Neural cell (in vitro differentiated cells): ENCODE measurements at regions not wholly inside any gene's neighbourhood (a gene's known extent, or its start where the extent isn't known, plus 50 kb on each side); places are given as distances from the start of the nearest gene placed in this dataset.

Experiments used
- H2AFZ ChIP-seq: fragments of 200-600, 300-800 bp; sonication (generic), shearing (Covaris generic); 2 replicates; pipeline ENCODE4 v1.6.0; 2014; ENCODE audit warnings: low read depth, mild to moderate bottlenecking, antibody characterized with exemption, low read length, moderate library complexity
- H3F3A ChIP-seq: fragments of 200-600 bp; shearing (Covaris generic); 2 replicates; pipeline ENCODE4 v1.6.1; 2016; ENCODE audit warnings: mild to moderate bottlenecking, moderate library complexity, mixed read lengths, antibody characterized with exemption, low read length; ENCODE audit not compliant: insufficient read depth, poor library complexity, severe bottlenecking
- H3K27ac ChIP-seq: fragments of 200-600, 300-800 bp; sonication (generic), shearing (Covaris generic); 2 replicates; pipeline ENCODE4 v1.5.1; 2014; ENCODE audit warnings: mild to moderate bottlenecking, low read length, moderate library complexity
- H3K27me3 ChIP-seq: fragments of 300-800, 200-600 bp; sonication (generic), shearing (Covaris generic); 2 replicates; pipeline ENCODE4 v1.6.0; 2014; ENCODE audit warnings: mild to moderate bottlenecking, low read depth, low read length, moderate library complexity; ENCODE audit not compliant: insufficient read depth
- H3K36me3 ChIP-seq: fragments of 300-800, 200-600 bp; sonication (generic), shearing (Covaris generic); 2 replicates; pipeline ENCODE4 v1.5.1; 2014; ENCODE audit warnings: mild to moderate bottlenecking, antibody characterized with exemption, low read length, moderate library complexity; ENCODE audit not compliant: insufficient read depth
- H3K4me2 ChIP-seq: fragments of 300-800, 200-600 bp; sonication (generic), shearing (Covaris generic); 2 replicates; pipeline ENCODE4 v1.6.0; 2014; ENCODE audit warnings: mild to moderate bottlenecking, low read length
- H3K4me3 ChIP-seq: fragments of 300-800, 200-600 bp; sonication (generic), shearing (Covaris generic); 2 replicates; pipeline ENCODE4 v1.5.1; 2014; ENCODE audit warnings: mild to moderate bottlenecking, low read length, moderate library complexity
- H3K79me2 ChIP-seq: fragments of 200-600 bp; shearing (Covaris generic); replicated peaks from 2 replicates; pipeline ENCODE4 v1.6.0; 2014; ENCODE audit warnings: mild to moderate bottlenecking, low read length, moderate library complexity; ENCODE audit not compliant: insufficient read depth
- H3K9ac ChIP-seq: fragments of 300-800, 200-600 bp; sonication (generic), shearing (Covaris generic); 2 replicates; pipeline ENCODE4 v1.6.1; 2016; ENCODE audit warnings: mild to moderate bottlenecking, low read length, mixed read lengths
- H3K9me2 ChIP-seq: fragments of 200-600 bp; shearing (Covaris generic); 2 replicates; pipeline ENCODE4 v1.6.1; 2016; ENCODE audit warnings: mild to moderate bottlenecking, low read length, mixed read lengths; ENCODE audit not compliant: insufficient read depth
- H3K9me3 ChIP-seq: fragments of 200-600, 300-800 bp; sonication (generic), shearing (Covaris generic); 2 replicates; pipeline ENCODE4 v1.6.1; 2016; ENCODE audit warnings: mild to moderate bottlenecking, mixed run types, low read length, moderate library complexity, mixed read lengths
- H4K20me1 ChIP-seq: fragments of 200-600 bp; shearing (Covaris generic); 2 replicates; pipeline ENCODE4 v1.6.1; 2016; ENCODE audit warnings: mild to moderate bottlenecking, mixed run types; ENCODE audit not compliant: insufficient read depth
- CTCF ChIP-seq: fragments of 450-650 bp; IDR thresholded peaks from 2 replicates; pipeline ENCODE4 v1.5.1; 2014; ENCODE audit warnings: antibody characterized with exemption, mild to moderate bottlenecking, moderate library complexity; ENCODE audit not compliant: poor library complexity, severe bottlenecking
- EP300 ChIP-seq: fragments of 450-650 bp; conservative IDR thresholded peaks from 2 replicates; pipeline ENCODE4 v1.6.1; 2014; ENCODE audit warnings: antibody characterized with exemption, mild to moderate bottlenecking, moderate library complexity; ENCODE audit not compliant: poor library complexity, severe bottlenecking
- EZH2 ChIP-seq: fragments of 200-600, 300-800 bp; shearing (Covaris generic), sonication (generic); IDR thresholded peaks from 2 replicates; pipeline ENCODE4 v1.6.1; 2014; ENCODE audit warnings: antibody characterized with exemption, low read length, borderline replicate concordance, mild to moderate bottlenecking; ENCODE audit not compliant: insufficient read depth, poor library complexity, severe bottlenecking
- MXI1 ChIP-seq: fragments of 450-650 bp; conservative IDR thresholded peaks from 2 replicates; pipeline ENCODE4 v1.6.1; 2014; ENCODE audit warnings: antibody characterized with exemption, mild to moderate bottlenecking; ENCODE audit not compliant: poor library complexity, severe bottlenecking
- POLR2AphosphoS5 ChIP-seq: IDR thresholded peaks from 2 replicates; pipeline ENCODE4 v1.6.1; 2012
- RAD21 ChIP-seq: fragments of 450-650 bp; conservative IDR thresholded peaks from 2 replicates; pipeline ENCODE4 v1.6.1; 2014; ENCODE audit warnings: antibody characterized with exemption, mild to moderate bottlenecking, moderate library complexity
- REST ChIP-seq: IDR thresholded peaks from 2 replicates; pipeline ENCODE4 v1.6.1; 2012; ENCODE audit warnings: borderline replicate concordance
- SMC3 ChIP-seq: fragments of 450-650 bp; conservative IDR thresholded peaks from 2 replicates; pipeline ENCODE4 v1.6.1; 2014; ENCODE audit warnings: antibody characterized with exemption, mild to moderate bottlenecking, moderate library complexity; ENCODE audit not compliant: poor library complexity
- TAF1 ChIP-seq: IDR thresholded peaks from 2 replicates; pipeline ENCODE4 v1.6.1; 2012; ENCODE audit warnings: low read depth

DNA sequence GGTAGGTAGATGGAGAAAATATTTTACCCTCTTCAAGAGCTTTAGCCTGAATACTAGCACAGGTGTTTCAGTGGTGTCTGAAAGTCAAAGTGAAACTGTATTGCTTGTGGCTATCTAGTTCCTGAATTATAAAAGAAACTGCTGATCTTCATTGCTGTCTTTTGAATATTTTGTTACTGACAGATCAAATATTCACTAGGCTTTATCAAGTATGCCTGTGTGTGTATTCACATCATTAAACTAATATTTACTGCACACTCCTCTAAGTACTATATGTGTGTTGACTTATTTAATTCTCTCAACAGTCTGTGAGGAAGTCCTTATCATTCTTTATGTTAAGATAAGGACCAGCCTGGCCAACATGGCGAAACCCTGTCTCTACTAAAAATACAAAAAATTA lies 139.6 kb downstream of the SOCS6 start:
- no peaks in the 10 kb centered on the region for H3F3A ChIP-seq

GRCh38 chr18:70426818-70427217 lies 138.0 kb downstream of the SOCS6 start:
- H2AFZ ChIP-seq: no peak overlapping the region
- no peaks in the 10 kb centered on the region for H3K79me2 ChIP-seq
- TF ChIP-seq EZH2 (no peak), RAD21 (no peak), TAF1 (no peak), CTCF (no peak)
- no peaks in the 10 kb centered on the region for H3K9me2 ChIP-seq
- no peak overlapping the region for H3K4me2 ChIP-seq
- H3F3A ChIP-seq: no peaks in the 10 kb centered on the region
- no peak overlapping the region for H3K27ac ChIP-seq
- H3K4me3 ChIP-seq: no peak overlapping the region
- no peaks in the 10 kb centered on the region for H3K36me3 ChIP-seq
- no peak overlapping the region for H3K9ac ChIP-seq
- H3K27me3 ChIP-seq: no peaks in the 10 kb centered on the region
- H3K9me3 ChIP-seq: no peaks in the 10 kb centered on the region
- H4K20me1 ChIP-seq: no peaks in the 10 kb centered on the region

More for the DNA sequence above, 139.6 kb downstream of the SOCS6 start:
- Histone ChIP-seq H2AFZ (no peak overlapping the region), H3K27ac (no peak overlapping the region), H3K4me2 (no peak overlapping the region), H3K9me2 (no peaks in the 10 kb centered on the region), H3K36me3 (no peaks in the 10 kb centered on the region), H3K79me2 (no peaks in the 10 kb centered on the region), H3K9ac (no peak overlapping the region), H3K9me3 (no peaks in the 10 kb centered on the region), H3K27me3 (no peaks in the 10 kb centered on the region), H4K20me1 (no peaks in the 10 kb centered on the region), H3K4me3 (no peak overlapping the region)
- no peak for TF ChIP-seq SMC3
- TF ChIP-seq TAF1: no peak
- TF ChIP-seq MXI1: no peak
- TF ChIP-seq RAD21: no peak
- no peak for TF ChIP-seq EP300

GRCh38 chr18:70425236-70425635 lies 136.4 kb downstream of the SOCS6 start:
- no peaks in the 10 kb centered on the region for H3K9me2 ChIP-seq
- H3K27me3 ChIP-seq: no peaks in the 10 kb centered on the region
- H3K4me2 ChIP-seq: no peak overlapping the region
- no peak overlapping the region for H3K9ac ChIP-seq
- no peak for TF ChIP-seq POLR2AphosphoS5
- no peaks in the 10 kb centered on the region for H3K79me2 ChIP-seq
- H3K36me3 ChIP-seq: no peaks in the 10 kb centered on the region
- no peaks in the 10 kb centered on the region for H4K20me1 ChIP-seq
- no peak overlapping the region for H3K4me3 ChIP-seq
- no peak overlapping the region for H2AFZ ChIP-seq
- no peaks in the 10 kb centered on the region for H3K9me3 ChIP-seq
- H3F3A ChIP-seq: no peaks in the 10 kb centered on the region
- H3K27ac ChIP-seq: no peak overlapping the region

DNA sequence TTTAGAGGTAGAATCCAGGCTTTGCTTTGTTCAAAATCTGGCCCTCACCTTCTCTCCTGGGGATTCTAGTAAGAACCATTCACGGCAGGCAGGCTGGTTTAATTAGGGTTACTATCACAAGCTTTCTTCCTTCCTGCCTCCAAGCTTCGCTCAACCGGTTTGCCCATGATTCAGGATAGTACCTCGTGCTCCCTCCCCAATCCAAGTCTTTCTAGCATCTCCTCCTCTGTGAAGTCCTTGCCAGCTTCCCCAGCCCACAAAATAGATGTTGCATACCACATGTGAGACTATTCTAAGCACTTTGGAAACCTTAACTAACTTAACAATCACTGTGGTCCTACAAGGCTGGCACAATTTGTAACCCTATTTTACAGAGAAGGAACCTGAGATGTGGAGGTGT lies 135.1 kb downstream of the SOCS6 start:
- Histone ChIP-seq H3K9ac (no peak overlapping the region), H3F3A (no peaks in the 10 kb centered on the region), H2AFZ (no peak overlapping the region)

More for the DNA sequence above, 135.1 kb downstream of the SOCS6 start:
- no peak overlapping the region for H3K27ac ChIP-seq
- no peaks in the 10 kb centered on the region for H3K27me3 ChIP-seq
- no peak for TF ChIP-seq REST
- no peak for TF ChIP-seq EZH2
- no peak for TF ChIP-seq EP300
- TF ChIP-seq TAF1: no peak
- TF ChIP-seq CTCF: no peak
- TF ChIP-seq RAD21: no peak
- no peak for TF ChIP-seq MXI1
- no peak for TF ChIP-seq SMC3
- no peak for TF ChIP-seq POLR2AphosphoS5
- no peak overlapping the region for H3K4me2 ChIP-seq
- H4K20me1 ChIP-seq: no peaks in the 10 kb centered on the region
- no peaks in the 10 kb centered on the region for H3K36me3 ChIP-seq
- H3K79me2 ChIP-seq: no peaks in the 10 kb centered on the region
- no peak overlapping the region for H3K4me3 ChIP-seq
- H3K9me2 ChIP-seq: no peaks in the 10 kb centered on the region
- H3K9me3 ChIP-seq: no peaks in the 10 kb centered on the region
